ENCODE measurements at regions not wholly inside any gene's neighbourhood (a gene's known extent, or its start where the extent isn't known, plus 50 kb on each side); places are given as distances from the start of the nearest gene placed in this dataset.

- in situ Hi-C loops (cut with MboI; ENCODE audit: low pct_unique_long_range_greater_than_20kb, low sequenced_read_pairs, unreplicated experiment): no loop called here
Observed at GRCh38 chr3:194007592-194008337, 128.2 kb upstream of the HES1 start.

GRCh38 chr3:194009019-194009418 lies 126.9 kb upstream of the HES1 start:
- no peak for DNase-seq (ENCODE audit: low spot score)
- TF ChIP-seq CTCF (IDR thresholded peaks at IDR 0.05; ENCODE audit: extremely low read depth, insufficient read depth, missing control alignments): no peak
- in situ Hi-C loops (cut with MboI; ENCODE audit: low pct_unique_long_range_greater_than_20kb, low sequenced_read_pairs, unreplicated experiment): no loop called here

More at GRCh38 chr3:194007592-194008337, 128.2 kb upstream of the HES1 start:
- TF ChIP-seq CTCF (IDR thresholded peaks at IDR 0.05; ENCODE audit: extremely low read depth, insufficient read depth, missing control alignments): no peak
- no peak for DNase-seq (ENCODE audit: low spot score)

- in situ Hi-C loops (cut with MboI; ENCODE audit: low pct_unique_long_range_greater_than_20kb, low sequenced_read_pairs, unreplicated experiment): no loop called here
- TF ChIP-seq CTCF (IDR thresholded peaks at IDR 0.05; ENCODE audit: extremely low read depth, insufficient read depth, missing control alignments): no peak
- no peak for DNase-seq (ENCODE audit: low spot score)
Observed at GRCh38 chr3:194009892-194010533, 125.9 kb upstream of the HES1 start.

- TF ChIP-seq CTCF (IDR thresholded peaks at IDR 0.05; ENCODE audit: extremely low read depth, insufficient read depth, missing control alignments): no peak
- in situ Hi-C loops (cut with MboI; ENCODE audit: low pct_unique_long_range_greater_than_20kb, low sequenced_read_pairs, unreplicated experiment): no loop called here
- DNase-seq (ENCODE audit: low spot score): no peak
Observed at GRCh38 chr3:194011807-194012206, 124.1 kb upstream of the HES1 start.

GRCh38 chr3:194013928-194014327 lies 122.0 kb upstream of the HES1 start:
- no peak for DNase-seq (ENCODE audit: low spot score)
- TF ChIP-seq CTCF (IDR thresholded peaks at IDR 0.05; ENCODE audit: extremely low read depth, insufficient read depth, missing control alignments): no peak
- in situ Hi-C loops (cut with MboI; ENCODE audit: low pct_unique_long_range_greater_than_20kb, low sequenced_read_pairs, unreplicated experiment): no loop called here

- in situ Hi-C loops (cut with MboI; ENCODE audit: low pct_unique_long_range_greater_than_20kb, low sequenced_read_pairs, unreplicated experiment): no loop called here
- DNase-seq (ENCODE audit: low spot score): no peak
- TF ChIP-seq CTCF (IDR thresholded peaks at IDR 0.05; ENCODE audit: extremely low read depth, insufficient read depth, missing control alignments): no peak
Observed at GRCh38 chr3:194014756-194015155, 121.2 kb upstream of the HES1 start.

Data from GM13977 (cell line).